SU-DHL-6 (cell line): ENCODE measurements at regions not wholly inside any gene's neighbourhood (a gene's known extent, or its start where the extent isn't known, plus 50 kb on each side); places are given as distances from the start of the nearest gene placed in this dataset.

Experiments used
- CTCF ChIP-seq: fragments of 200-600 bp; sonication (generic); IDR thresholded peaks from one replicate; pipeline ENCODE4 v1.5.1; 2017; ENCODE audit warnings: antibody characterized with exemption, mild to moderate bottlenecking, low read length, moderate library complexity; ENCODE audit not compliant: insufficient read depth, poor library complexity, severe bottlenecking
- EZH2phosphoT487 ChIP-seq: fragments of 200-600 bp; sonication (generic), shearing (Covaris generic); conservative IDR thresholded peaks from 2 replicates; pipeline ENCODE4 v1.6.1; 2018; ENCODE audit warnings: mild to moderate bottlenecking, antibody characterized with exemption, low read length, moderate library complexity, mixed read lengths

- TF ChIP-seq CTCF (no peak), EZH2phosphoT487 (no peak)
Observed at GRCh38 chr7:79837915-79838314, 296.7 kb upstream of the GNAI1 start.
